ENCODE measurements at regions not wholly inside any gene's neighbourhood (a gene's known extent, or its start where the extent isn't known, plus 50 kb on each side); places are given as distances from the start of the nearest gene placed in this dataset.

DNA sequence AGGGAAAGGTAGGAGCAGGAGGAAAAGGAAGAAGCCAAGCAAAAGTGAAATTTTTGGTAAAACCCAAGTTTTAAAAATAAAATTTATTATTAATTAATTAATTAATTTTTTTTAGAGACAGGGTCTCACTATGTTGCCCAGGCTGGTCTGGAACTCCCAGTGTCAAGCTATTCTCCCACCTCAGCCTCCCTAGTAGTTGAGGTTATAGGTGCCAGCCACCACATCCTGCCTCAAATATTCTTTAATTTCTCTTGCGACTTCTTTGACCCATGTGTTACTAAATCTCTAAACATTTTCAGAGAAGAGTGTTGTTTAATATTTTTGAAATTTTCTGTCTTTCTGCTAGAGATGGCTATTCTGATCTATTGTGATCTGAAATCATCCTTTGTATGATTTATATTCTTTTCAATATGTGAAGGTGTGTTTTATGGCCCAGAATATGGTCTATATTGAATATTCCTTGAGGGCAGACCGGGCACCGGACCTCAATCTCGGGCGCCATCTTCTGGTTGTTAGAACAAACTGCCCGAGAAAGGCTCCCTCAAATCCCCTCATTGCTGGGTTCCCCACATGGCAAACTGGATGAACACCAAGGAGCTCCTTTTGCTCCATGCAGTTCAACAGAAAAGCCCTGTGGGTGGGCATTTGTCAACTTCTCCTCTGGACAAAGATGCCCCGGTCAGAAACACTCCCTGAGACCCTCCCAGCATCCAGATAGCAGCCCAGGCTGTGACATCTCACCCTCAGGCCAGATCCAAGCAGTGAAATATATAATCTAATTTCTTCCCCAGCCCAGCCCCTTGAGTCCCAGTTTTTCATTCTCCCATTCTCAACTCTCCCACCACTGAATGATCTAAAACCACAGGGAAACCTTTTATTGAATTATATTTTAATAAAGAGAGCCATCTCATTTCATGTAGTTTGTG lies 110.5 kb downstream of the ASCL4 start:
- Histone ChIP-seq H3K9me3 (no peaks in the 10 kb centered on the region), H3K27me3 (peaks cover 35% of the 10 kb centered on the region), H3K4me3 (ENCODE audit: low read depth, low read length) (no peak overlapping the region), H3K4me1 (no peaks in the 10 kb centered on the region), H3K36me3 (no peaks in the 10 kb centered on the region)
- DNase-seq: peak; percentile 66
- TF ChIP-seq, protein P1, sequence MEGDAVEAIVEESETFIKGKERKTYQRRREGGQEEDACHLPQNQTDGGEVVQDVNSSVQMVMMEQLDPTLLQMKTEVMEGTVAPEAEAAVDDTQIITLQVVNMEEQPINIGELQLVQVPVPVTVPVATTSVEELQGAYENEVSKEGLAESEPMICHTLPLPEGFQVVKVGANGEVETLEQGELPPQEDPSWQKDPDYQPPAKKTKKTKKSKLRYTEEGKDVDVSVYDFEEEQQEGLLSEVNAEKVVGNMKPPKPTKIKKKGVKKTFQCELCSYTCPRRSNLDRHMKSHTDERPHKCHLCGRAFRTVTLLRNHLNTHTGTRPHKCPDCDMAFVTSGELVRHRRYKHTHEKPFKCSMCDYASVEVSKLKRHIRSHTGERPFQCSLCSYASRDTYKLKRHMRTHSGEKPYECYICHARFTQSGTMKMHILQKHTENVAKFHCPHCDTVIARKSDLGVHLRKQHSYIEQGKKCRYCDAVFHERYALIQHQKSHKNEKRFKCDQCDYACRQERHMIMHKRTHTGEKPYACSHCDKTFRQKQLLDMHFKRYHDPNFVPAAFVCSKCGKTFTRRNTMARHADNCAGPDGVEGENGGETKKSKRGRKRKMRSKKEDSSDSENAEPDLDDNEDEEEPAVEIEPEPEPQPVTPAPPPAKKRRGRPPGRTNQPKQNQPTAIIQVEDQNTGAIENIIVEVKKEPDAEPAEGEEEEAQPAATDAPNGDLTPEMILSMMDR (IDR thresholded peaks at IDR 0.05; ENCODE audit: low read depth, low read length): peak; percentile 81

DNA sequence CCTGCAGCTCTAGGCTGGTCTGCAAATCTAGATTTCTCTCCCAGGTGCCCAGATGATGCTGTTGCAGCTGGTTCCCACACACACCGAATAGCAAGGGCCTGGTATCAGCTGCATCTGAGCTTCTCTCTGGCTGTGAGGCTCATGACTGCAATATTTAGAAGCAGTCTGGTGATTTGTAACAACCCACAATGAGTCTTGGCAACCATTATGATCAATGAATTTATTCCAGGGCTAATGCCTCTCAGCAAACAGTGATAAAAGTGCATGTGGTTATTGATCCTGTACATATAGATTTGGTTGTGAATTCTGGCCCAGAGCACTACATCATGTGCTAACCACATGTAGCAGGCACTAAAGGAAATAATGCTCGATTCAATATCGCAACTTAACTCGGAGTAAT lies 114.3 kb downstream of the ASCL4 start:
- no peaks in the 10 kb centered on the region for H3K9me3 ChIP-seq
- no peak for DNase-seq
- TF ChIP-seq, protein P1 (IDR thresholded peaks at IDR 0.05; ENCODE audit: low read depth, low read length): no peak
- H3K27me3 ChIP-seq: peaks cover 9% of the 10 kb centered on the region; the same call in 1 of the 2 replicates
- H3K4me3 ChIP-seq (ENCODE audit: low read depth, low read length): no peak overlapping the region
- no peaks in the 10 kb centered on the region for H3K4me1 ChIP-seq
- H3K36me3 ChIP-seq: no peaks in the 10 kb centered on the region

DNA sequence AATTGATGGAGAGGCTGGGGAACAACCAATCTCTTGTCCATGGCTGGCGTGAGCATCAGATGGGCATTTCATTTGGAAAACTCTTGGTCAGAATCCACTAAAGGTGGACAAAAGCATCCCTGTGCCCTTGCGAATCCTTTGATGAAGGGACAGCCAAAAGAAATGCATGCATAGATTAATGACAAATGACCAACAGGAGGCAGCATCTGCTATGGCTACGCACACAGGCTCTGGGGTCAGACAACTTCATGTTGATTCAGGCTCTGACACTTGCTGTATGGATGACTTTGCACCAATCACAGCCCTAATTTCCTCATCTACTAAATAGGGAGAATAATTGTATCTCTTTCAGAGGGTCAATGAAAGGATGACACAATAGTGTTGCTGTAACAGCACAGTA lies 117.5 kb downstream of the ASCL4 start:
- Histone ChIP-seq H3K36me3 (no peaks in the 10 kb centered on the region), H3K27me3 (peaks cover 4% of the 10 kb centered on the region; the same call in 1 of the 2 replicates), H3K4me1 (no peaks in the 10 kb centered on the region), H3K4me3 (ENCODE audit: low read depth, low read length) (no peak overlapping the region), H3K9me3 (no peaks in the 10 kb centered on the region)
- TF ChIP-seq, protein P1 (IDR thresholded peaks at IDR 0.05; ENCODE audit: low read depth, low read length): peak; percentile 47
- DNase-seq: no peak

DNA sequence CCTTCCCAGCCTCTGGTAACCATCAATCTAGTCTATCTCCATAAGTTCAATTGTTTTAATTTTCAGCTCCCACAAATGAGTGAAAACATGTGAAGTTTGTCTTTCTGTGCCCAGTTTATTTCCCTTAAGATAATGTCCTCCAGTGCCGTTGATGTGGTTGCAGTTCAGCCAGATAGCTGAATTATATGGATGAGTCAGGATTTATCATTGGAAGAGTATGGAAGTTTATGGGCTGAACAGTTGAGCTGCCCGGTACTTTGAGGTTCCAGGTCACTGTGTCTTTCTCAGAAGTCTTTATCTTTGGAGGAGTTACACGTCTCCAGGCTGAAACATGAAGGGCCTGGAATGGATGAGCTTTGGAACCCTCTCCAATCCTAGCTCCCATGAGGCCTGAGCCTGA lies 120.1 kb downstream of the ASCL4 start:
- H3K27me3 ChIP-seq: peaks cover 4% of the 10 kb centered on the region; the same call in 1 of the 2 replicates
- H3K4me1 ChIP-seq: no peaks in the 10 kb centered on the region
- TF ChIP-seq, protein P1 (IDR thresholded peaks at IDR 0.05; ENCODE audit: low read depth, low read length): no peak
- no peak for DNase-seq
- H3K36me3 ChIP-seq: no peaks in the 10 kb centered on the region
- no peak overlapping the region for H3K4me3 ChIP-seq (ENCODE audit: low read depth, low read length)
- no peaks in the 10 kb centered on the region for H3K9me3 ChIP-seq

DNA sequence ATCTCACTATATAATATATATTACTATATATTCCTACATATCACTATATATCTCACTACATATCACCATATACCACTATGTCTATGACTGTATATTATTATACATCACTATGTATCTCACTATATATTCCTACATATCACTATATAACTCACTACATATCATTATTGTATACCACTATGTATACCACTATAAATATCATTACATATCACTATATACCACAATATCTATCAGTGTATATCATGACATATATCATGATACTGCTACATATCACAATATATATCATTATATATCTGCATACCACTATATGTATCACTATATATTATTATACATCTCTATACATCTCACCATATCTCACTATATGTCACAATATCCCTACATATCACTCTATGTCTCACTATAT lies 121.5 kb downstream of the ASCL4 start:
- DNase-seq: no peak
- TF ChIP-seq, protein P1 (IDR thresholded peaks at IDR 0.05; ENCODE audit: low read depth, low read length): no peak
- H3K4me1 ChIP-seq: no peaks in the 10 kb centered on the region
- no peaks in the 10 kb centered on the region for H3K36me3 ChIP-seq
- H3K4me3 ChIP-seq (ENCODE audit: low read depth, low read length): no peak overlapping the region
- H3K9me3 ChIP-seq: no peaks in the 10 kb centered on the region
- peaks cover 4% of the 10 kb centered on the region; the same call in 1 of the 2 replicates for H3K27me3 ChIP-seq

DNA sequence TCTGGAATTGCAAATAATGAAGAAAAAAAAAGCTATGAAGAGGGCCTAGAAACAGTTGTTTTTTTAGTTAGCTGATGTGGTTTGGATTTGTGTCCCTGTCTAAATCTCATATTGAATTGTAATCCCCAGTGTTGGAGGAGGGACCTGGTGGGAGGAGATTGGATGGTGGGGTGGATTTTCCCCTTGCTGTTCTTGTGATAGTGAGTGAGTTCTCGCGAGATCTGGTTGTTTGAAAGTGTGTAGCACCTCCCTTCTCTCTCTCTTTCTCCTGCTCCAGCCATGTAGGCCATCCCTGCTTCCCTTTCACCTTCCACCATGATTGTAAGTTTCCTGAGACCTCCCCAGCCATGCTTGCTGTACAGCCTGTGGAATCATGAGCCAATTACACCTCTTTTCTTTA lies 126.1 kb downstream of the ASCL4 start:
- peaks cover 5% of the 10 kb centered on the region for H3K27me3 ChIP-seq

More for the DNA sequence above, 126.1 kb downstream of the ASCL4 start:
- Histone ChIP-seq H3K4me1 (no peaks in the 10 kb centered on the region), H3K4me3 (ENCODE audit: low read depth, low read length) (no peak overlapping the region), H3K36me3 (no peaks in the 10 kb centered on the region), H3K9me3 (no peaks in the 10 kb centered on the region)
- DNase-seq: peak; percentile 20
- TF ChIP-seq, protein P1 (IDR thresholded peaks at IDR 0.05; ENCODE audit: low read depth, low read length): no peak

All from BE2C (cell line).